H9 (cell line): ENCODE measurements at regions not wholly inside any gene's neighbourhood (a gene's known extent, or its start where the extent isn't known, plus 50 kb on each side); places are given as distances from the start of the nearest gene placed in this dataset.

ENCODE experiments used
- DNase-seq: peaks from one replicate; pipeline ENCODE4 v3.0.0-alpha.2; 2017
- H2AFZ ChIP-seq: one replicate; pipeline ENCODE4 v1.6.1; 2013; ENCODE audit warnings: mild to moderate bottlenecking, low read length, control low read depth, moderate library complexity
- H2AK5ac ChIP-seq: 2 replicates; pipeline ENCODE4 v1.6.1; 2013; ENCODE audit warnings: low read length, control low read depth, mixed read lengths; ENCODE audit not compliant: insufficient read length
- H2BK120ac ChIP-seq: one replicate; pipeline ENCODE4 v1.6.1; 2013; ENCODE audit warnings: low read depth, mild to moderate bottlenecking, low read length, control low read depth, inconsistent platforms; ENCODE audit not compliant: poor library complexity, severe bottlenecking
- H2BK12ac ChIP-seq: 2 replicates; pipeline ENCODE4 v1.6.1; 2013; ENCODE audit warnings: low read length, control low read depth, mixed read lengths, low read depth; ENCODE audit not compliant: insufficient read length
- H2BK15ac ChIP-seq: 2 replicates; pipeline ENCODE4 v1.6.1; 2013; ENCODE audit warnings: low read depth, low read length, control low read depth
- H2BK20ac ChIP-seq: one replicate; pipeline ENCODE4 v1.6.1; 2013; ENCODE audit warnings: low read depth, mild to moderate bottlenecking, low read length, control low read depth, inconsistent platforms; ENCODE audit not compliant: poor library complexity, severe bottlenecking
- H2BK5ac ChIP-seq: 2 replicates; pipeline ENCODE4 v1.6.1; 2013; ENCODE audit warnings: low read length, control low read depth, mixed read lengths; ENCODE audit not compliant: insufficient read length
- H3K14ac ChIP-seq: 2 replicates; pipeline ENCODE4 v1.6.1; 2013; ENCODE audit warnings: low read length, control low read depth; ENCODE audit not compliant: insufficient read depth
- H3K18ac ChIP-seq: 2 replicates; pipeline ENCODE4 v1.6.1; 2013; ENCODE audit warnings: low read depth, mild to moderate bottlenecking, mixed read lengths, low read length, control low read depth; ENCODE audit not compliant: insufficient read length
- H3K23ac ChIP-seq: 2 replicates; pipeline ENCODE4 v1.6.1; 2013; ENCODE audit warnings: low read length, control low read depth, mixed read lengths, low read depth; ENCODE audit not compliant: insufficient read length
- H3K23me2 ChIP-seq: 2 replicates; pipeline ENCODE4 v1.6.1; 2013; ENCODE audit warnings: low read depth, mild to moderate bottlenecking, mixed read lengths, low read length, control low read depth; ENCODE audit not compliant: insufficient read length, poor library complexity, severe bottlenecking
- H3K27ac ChIP-seq: 2 replicates; pipeline ENCODE4 v1.5.1; 2013; ENCODE audit warnings: low read length, control low read depth, mixed read lengths, low read depth; ENCODE audit not compliant: insufficient read length
- H3K27me3 ChIP-seq: 2 replicates; pipeline ENCODE4 v1.6.1; 2013; ENCODE audit warnings: low read length, control low read depth, inconsistent platforms; ENCODE audit not compliant: insufficient read depth
- H3K4ac ChIP-seq: 2 replicates; pipeline ENCODE4 v1.6.1; 2013; ENCODE audit warnings: low read depth, mild to moderate bottlenecking, control low read depth, inconsistent platforms, low read length, moderate library complexity
- H3K4me1 ChIP-seq: 2 replicates; pipeline ENCODE4 v1.6.1; 2013; ENCODE audit warnings: low read length, control low read depth, inconsistent platforms; ENCODE audit not compliant: insufficient read depth
- H3K4me2 ChIP-seq: 2 replicates; pipeline ENCODE4 v1.6.1; 2013; ENCODE audit warnings: low read length, control low read depth, mixed read lengths; ENCODE audit not compliant: insufficient read length, insufficient read depth
- H3K56ac ChIP-seq: 2 replicates; pipeline ENCODE4 v1.6.1; 2013; ENCODE audit warnings: low read depth, mild to moderate bottlenecking, mixed read lengths, low read length, control low read depth; ENCODE audit not compliant: insufficient read length
- H3K79me1 ChIP-seq: 2 replicates; pipeline ENCODE4 v1.6.1; 2013; ENCODE audit warnings: low read depth, mild to moderate bottlenecking, moderate library complexity, low read length, control low read depth, inconsistent platforms; ENCODE audit not compliant: insufficient read depth, poor library complexity, severe bottlenecking
- H3K79me2 ChIP-seq: 2 replicates; pipeline ENCODE4 v1.6.1; 2013; ENCODE audit warnings: low read length, control low read depth, inconsistent platforms; ENCODE audit not compliant: insufficient read depth
- H3K9ac ChIP-seq: 2 replicates; pipeline ENCODE4 v1.6.1; 2013; ENCODE audit warnings: low read length, control low read depth, mixed read lengths; ENCODE audit not compliant: insufficient read length; ENCODE audit errors: extremely low read depth
- H3K9me3 ChIP-seq: one replicate; pipeline ENCODE4 v1.6.1; 2013; ENCODE audit warnings: low read depth, low read length, inconsistent platforms; ENCODE audit not compliant: control insufficient read depth
- H3T11ph ChIP-seq: one replicate; pipeline ENCODE4 v1.6.1; 2013; ENCODE audit warnings: mild to moderate bottlenecking, low read length, control low read depth, inconsistent platforms
- H4K20me1 ChIP-seq: one replicate; pipeline ENCODE4 v1.6.1; 2013; ENCODE audit not compliant: control insufficient read depth, insufficient read length, insufficient read depth
- H4K5ac ChIP-seq: 2 replicates; pipeline ENCODE4 v1.6.1; 2013; ENCODE audit warnings: low read depth, mild to moderate bottlenecking, mixed read lengths, low read length, control low read depth; ENCODE audit not compliant: insufficient read length
- H4K8ac ChIP-seq: replicated peaks from 2 replicates; pipeline ENCODE4 v1.6.1; 2013; ENCODE audit warnings: low read length, control low read depth, mixed read lengths, low read depth; ENCODE audit not compliant: insufficient read length
- H4K91ac ChIP-seq: 2 replicates; pipeline ENCODE4 v1.6.1; 2013; ENCODE audit warnings: low read depth, mild to moderate bottlenecking, moderate library complexity, mixed read lengths, low read length, control low read depth; ENCODE audit not compliant: insufficient read length
- H3K27ac Mint-ChIP-seq, 3 experiments: 2 replicates in 2 of 3; 3 replicates in 1 of 3; pipeline ENCODE4 v1.8.0; 2020 to 2021; ENCODE audit warnings: mixed read lengths in 3 of 3, mild to moderate bottlenecking in 1 of 3, moderate library complexity in 1 of 3
- H3K27me3 Mint-ChIP-seq: 2 replicates; pipeline ENCODE4 v1.8.0; 2021; ENCODE audit warnings: low read depth, mild to moderate bottlenecking, moderate library complexity, mixed read lengths
- H3K36me3 Mint-ChIP-seq, 3 experiments: 2 replicates in 2 of 3; 3 replicates in 1 of 3; pipeline ENCODE4 v1.8.0; 2020 to 2021; ENCODE audit warnings: low read depth in 3 of 3, mixed read lengths in 3 of 3; ENCODE audit not compliant: insufficient read depth in 1 of 3
- H3K4me1 Mint-ChIP-seq, 2 experiments: 2 replicates each; pipeline ENCODE4 v1.8.0; 2020; ENCODE audit warnings: mixed read lengths in 2 of 2
- H3K4me3 Mint-ChIP-seq, 2 experiments: 2 replicates in 1 of 2; 3 replicates in 1 of 2; pipeline ENCODE4 v1.8.0; 2020 to 2021; ENCODE audit warnings: mild to moderate bottlenecking in 2 of 2, mixed read lengths in 2 of 2, moderate library complexity in 1 of 2
- H3K9me3 Mint-ChIP-seq, 2 experiments: 2 replicates in 1 of 2; 3 replicates in 1 of 2; pipeline ENCODE4 v1.8.0; 2020; ENCODE audit warnings: mild to moderate bottlenecking in 2 of 2, mixed read lengths in 2 of 2, moderate library complexity in 1 of 2
- CTCF ChIP-seq: fragments of 200-600 bp; sonication (generic); conservative IDR thresholded peaks from 3 replicates; pipeline ENCODE4 v1.8.0; 2021; ENCODE audit warnings: antibody characterized with exemption, mild to moderate bottlenecking
- WGBS: extraction: QIAGEN DNeasy Blood & Tissue Kit; methylation state at CpG from one replicate; pipeline ENCODE4 v1.1.7; 2013; ENCODE audit warnings: missing lambda C conversion rate, low lambda C conversion rate, mixed read lengths; ENCODE audit not compliant: insufficient read length; ENCODE audit errors: extremely low coverage; 5-methylcytosine and 5-hydroxymethylcytosine counted together

GRCh38 chr1:201653233-201653632, 114.3 kb downstream of the NAV1 start:
- no CpG with 5 or more reads among the region's 3 CpGs for WGBS
- DNase-seq: no peak
- peaks cover 23 to 42% of the 10 kb centered on the region in 2 experiments for H3K4me1 Mint-ChIP-seq
- Histone ChIP-seq H3T11ph (no peak overlapping the region), H2AK5ac (no peak overlapping the region), H4K5ac (no peak overlapping the region), H3K79me1 (no peaks in the 10 kb centered on the region), H3K23me2 (peaks cover 25% of the 10 kb centered on the region), H3K18ac (no peak overlapping the region), H3K4me2 (no peak overlapping the region), H3K14ac (no peak overlapping the region), H2BK12ac (no peak overlapping the region), H3K4me1 (peaks cover 2% of the 10 kb centered on the region; the same call in 1 of the 2 replicates), H3K27me3 (no peaks in the 10 kb centered on the region; the same call in 1 of the 2 replicates), H2BK120ac (no peak overlapping the region), H3K27ac (no peak overlapping the region), H2BK15ac (no peak overlapping the region), H4K91ac (no peak overlapping the region), H3K56ac (no peak overlapping the region), H2AFZ (no peak overlapping the region), H3K23ac (no peak overlapping the region), H2BK5ac (no peak overlapping the region), H3K4ac (no peak overlapping the region), H3K79me2 (no peaks in the 10 kb centered on the region; the same call in 1 of the 2 replicates), H3K9me3 (no peaks in the 10 kb centered on the region), H2BK20ac (no peak overlapping the region), H4K8ac (no peak overlapping the region), H4K20me1 (no peaks in the 10 kb centered on the region), H3K9ac (no peak overlapping the region)
- no peak overlapping the region for H3K4me3 Mint-ChIP-seq
- H3K36me3 Mint-ChIP-seq: peaks cover 0 to 4% (median 0%) of the 10 kb centered on the region in 3 experiments; a peak in 3 of 7 replicates
- TF ChIP-seq CTCF: no peak
- H3K9me3 Mint-ChIP-seq: no peaks in the 10 kb centered on the region
- peaks cover 40% of the 10 kb centered on the region for H3K27me3 Mint-ChIP-seq
- no peak overlapping the region for H3K27ac Mint-ChIP-seq
